ENCODE measurements at regions not wholly inside any gene's neighbourhood (a gene's known extent, or its start where the extent isn't known, plus 50 kb on each side); places are given as distances from the start of the nearest gene placed in this dataset.

DNA sequence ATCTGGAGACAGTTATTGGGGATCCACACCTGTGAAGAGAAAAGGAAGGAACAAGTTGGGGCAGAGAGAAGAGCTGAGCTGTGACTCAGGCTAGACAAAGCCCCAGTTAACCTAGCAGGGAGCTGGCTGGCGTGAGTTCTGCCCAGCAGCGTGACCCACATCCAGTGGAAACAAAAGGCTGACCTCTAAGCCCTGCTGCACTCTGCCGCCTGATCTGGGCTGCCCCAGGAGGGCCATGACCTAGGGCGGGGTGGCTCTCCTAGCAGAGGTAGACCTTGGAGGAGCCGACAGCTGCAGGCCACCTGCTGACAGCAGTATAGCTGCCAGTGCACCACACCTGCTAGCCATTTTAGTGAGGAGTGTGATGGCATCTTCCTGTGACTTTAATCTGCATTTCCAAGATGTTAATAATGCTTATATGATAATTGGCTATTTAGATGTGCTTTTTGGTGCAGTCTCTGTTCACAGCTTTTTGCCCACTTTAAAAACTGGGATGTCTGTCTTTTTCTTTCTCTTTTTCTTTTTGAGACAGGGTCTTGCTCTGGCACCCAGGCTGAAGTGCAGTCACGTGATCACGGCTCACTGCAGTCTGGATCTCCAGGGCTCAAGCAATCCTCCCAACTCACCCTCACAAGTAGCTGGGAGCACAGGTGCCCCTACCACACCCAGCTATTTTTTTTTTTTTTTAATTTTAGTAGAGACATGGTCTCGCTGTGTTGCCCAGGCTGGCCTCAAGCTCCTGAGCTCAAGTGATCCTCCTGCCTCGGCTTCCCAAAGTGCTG is 78.1 kb downstream of the LSM3 start:
- TF ChIP-seq, protein P1, sequence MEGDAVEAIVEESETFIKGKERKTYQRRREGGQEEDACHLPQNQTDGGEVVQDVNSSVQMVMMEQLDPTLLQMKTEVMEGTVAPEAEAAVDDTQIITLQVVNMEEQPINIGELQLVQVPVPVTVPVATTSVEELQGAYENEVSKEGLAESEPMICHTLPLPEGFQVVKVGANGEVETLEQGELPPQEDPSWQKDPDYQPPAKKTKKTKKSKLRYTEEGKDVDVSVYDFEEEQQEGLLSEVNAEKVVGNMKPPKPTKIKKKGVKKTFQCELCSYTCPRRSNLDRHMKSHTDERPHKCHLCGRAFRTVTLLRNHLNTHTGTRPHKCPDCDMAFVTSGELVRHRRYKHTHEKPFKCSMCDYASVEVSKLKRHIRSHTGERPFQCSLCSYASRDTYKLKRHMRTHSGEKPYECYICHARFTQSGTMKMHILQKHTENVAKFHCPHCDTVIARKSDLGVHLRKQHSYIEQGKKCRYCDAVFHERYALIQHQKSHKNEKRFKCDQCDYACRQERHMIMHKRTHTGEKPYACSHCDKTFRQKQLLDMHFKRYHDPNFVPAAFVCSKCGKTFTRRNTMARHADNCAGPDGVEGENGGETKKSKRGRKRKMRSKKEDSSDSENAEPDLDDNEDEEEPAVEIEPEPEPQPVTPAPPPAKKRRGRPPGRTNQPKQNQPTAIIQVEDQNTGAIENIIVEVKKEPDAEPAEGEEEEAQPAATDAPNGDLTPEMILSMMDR (IDR thresholded peaks at IDR 0.05): no peak
- no peak for TF ChIP-seq POLR2A (IDR thresholded peaks at IDR 0.05)
